ENCODE measurements at regions not wholly inside any gene's neighbourhood (a gene's known extent, or its start where the extent isn't known, plus 50 kb on each side); places are given as distances from the start of the nearest gene placed in this dataset.

GRCh38 chr18:78424403-78425018 is 555.1 kb upstream of the SALL3 start:
- TF ChIP-seq CTCF (IDR thresholded peaks at IDR 0.05), result no peak
- DNase-seq (no peak), ATAC-seq (no peak)
- Histone ChIP-seq H3K4me1 (no peaks in the 10 kb centered on the region), H3K36me3 (no peaks in the 10 kb centered on the region), H3K27ac (no peak overlapping the region), H3K9me3 (no peaks in the 10 kb centered on the region), H3K27me3 (ENCODE audit: low read depth) (peaks cover 4% of the 10 kb centered on the region), H3K4me3 (no peak overlapping the region)
- intact Hi-C loops (cut with DNase I), result no loop called here

GRCh38 chr18:78425019-78425412 is 554.6 kb upstream of the SALL3 start:
- DNase-seq (no peak), ATAC-seq (no peak)
- H3K27me3 ChIP-seq (ENCODE audit: low read depth), result peaks cover 4% of the 10 kb centered on the region
- intact Hi-C loops (cut with DNase I), result no loop called here
- no peaks in the 10 kb centered on the region for H3K36me3 ChIP-seq
- H3K4me1 ChIP-seq, result no peaks in the 10 kb centered on the region
- H3K27ac ChIP-seq, result no peak overlapping the region
- H3K9me3 ChIP-seq, result no peaks in the 10 kb centered on the region
- no peak overlapping the region for H3K4me3 ChIP-seq
- TF ChIP-seq CTCF (IDR thresholded peaks at IDR 0.05), result no peak

- no peak for ATAC-seq
- DNase-seq, result no peak
- intact Hi-C loops (cut with DNase I), result no loop called here
Observed at GRCh38 chr18:78427081-78427480, 552.5 kb upstream of the SALL3 start.

GRCh38 chr18:78429127-78430108 is 550.2 kb upstream of the SALL3 start:
- Histone ChIP-seq H3K27ac (no peak overlapping the region), H3K36me3 (no peaks in the 10 kb centered on the region), H3K27me3 (ENCODE audit: low read depth) (no peaks in the 10 kb centered on the region), H3K4me3 (no peak overlapping the region), H3K9me3 (no peaks in the 10 kb centered on the region), H3K4me1 (no peaks in the 10 kb centered on the region)
- intact Hi-C loops (cut with DNase I), result no loop called here
- TF ChIP-seq CTCF (IDR thresholded peaks at IDR 0.05), result no peak
- peak in 1 of 2 donors; percentile 41 for ATAC-seq
- no peak for DNase-seq

More at GRCh38 chr18:78427081-78427480, 552.5 kb upstream of the SALL3 start:
- H3K27me3 ChIP-seq (ENCODE audit: low read depth), result peaks cover 4% of the 10 kb centered on the region
- no peak overlapping the region for H3K27ac ChIP-seq
- H3K4me3 ChIP-seq, result no peak overlapping the region
- no peaks in the 10 kb centered on the region for H3K36me3 ChIP-seq
- no peak for TF ChIP-seq CTCF (IDR thresholded peaks at IDR 0.05)
- no peaks in the 10 kb centered on the region for H3K4me1 ChIP-seq
- no peaks in the 10 kb centered on the region for H3K9me3 ChIP-seq

- no peak for DNase-seq
- Histone ChIP-seq H3K4me3 (no peak overlapping the region), H3K27me3 (ENCODE audit: low read depth) (no peaks in the 10 kb centered on the region), H3K36me3 (no peaks in the 10 kb centered on the region), H3K27ac (no peak overlapping the region), H3K4me1 (no peaks in the 10 kb centered on the region), H3K9me3 (no peaks in the 10 kb centered on the region)
- no peak for ATAC-seq
- TF ChIP-seq CTCF (IDR thresholded peaks at IDR 0.05), result no peak
- intact Hi-C loops (cut with DNase I), result no loop called here
Observed at GRCh38 chr18:78430131-78430758, 549.4 kb upstream of the SALL3 start.

Measured in lower lobe of right lung (tissue), 2 donors.